GM12892 (cell line): ENCODE measurements at regions not wholly inside any gene's neighbourhood (a gene's known extent, or its start where the extent isn't known, plus 50 kb on each side); places are given as distances from the start of the nearest gene placed in this dataset.
"Not testable (repeated sequence)": the region's sequence is repeated elsewhere in the genome, so short reads cannot be mapped to it uniquely, and the experiment has no call there.

Experiments used
- POLR2A ChIP-seq: IDR thresholded peaks from 2 replicates; pipeline ENCODE4 v1.6.1; 2011; ENCODE audit warnings: low read depth, low read length, control low read depth
- POLR2AphosphoS5 ChIP-seq: IDR thresholded peaks from 2 replicates; pipeline ENCODE4 v1.6.1; 2011; ENCODE audit warnings: low read depth, low read length, control low read depth

GRCh38 chr18:22764005-22764404 is 169.1 kb upstream of the RBBP8 start:
- TF ChIP-seq POLR2A, POLR2AphosphoS5: not testable (repeated sequence)
